ENCODE measurements at regions not wholly inside any gene's neighbourhood (a gene's known extent, or its start where the extent isn't known, plus 50 kb on each side); places are given as distances from the start of the nearest gene placed in this dataset.
"Not testable (repeated sequence)": the region's sequence is repeated elsewhere in the genome, so short reads cannot be mapped to it uniquely, and the experiment has no call there.

GRCh38 chr5:56311306-56311905 is 78.3 kb upstream of the ANKRD55 start:
- in situ Hi-C loops (cut with MboI; ENCODE audit: low sequenced_read_pairs), result no loop called here

GRCh38 chr5:56310711-56311204 is 77.6 kb upstream of the ANKRD55 start:
- in situ Hi-C loops (cut with MboI; ENCODE audit: low sequenced_read_pairs), result no loop called here

DNA sequence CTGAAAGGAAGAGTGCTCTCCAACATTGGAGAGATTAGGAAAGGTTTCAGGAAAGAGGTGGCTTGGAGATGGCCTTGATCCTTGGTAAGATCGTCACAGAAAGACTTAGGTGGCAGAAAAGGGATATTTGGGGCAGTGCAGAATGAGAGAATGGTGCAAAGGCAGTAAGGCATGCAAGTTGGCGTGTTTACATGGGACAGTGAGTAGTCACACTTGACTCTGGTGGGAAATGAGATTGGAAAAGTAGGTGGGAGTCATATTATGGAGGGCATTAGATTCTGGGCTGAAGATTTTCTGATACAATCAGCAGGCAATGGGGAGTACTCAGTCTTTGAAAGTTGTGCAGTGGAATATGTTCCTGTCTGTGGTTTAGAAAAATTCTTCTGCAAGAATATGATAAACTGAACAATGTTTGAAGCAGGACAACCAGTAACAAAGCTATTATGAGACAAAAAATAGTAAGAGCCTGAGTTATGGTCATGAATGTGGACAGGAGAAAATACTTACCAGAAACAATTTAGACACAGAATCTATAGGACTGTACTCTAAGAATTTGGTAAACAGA is 76.2 kb upstream of the ANKRD55 start:
- in situ Hi-C loops (cut with MboI; ENCODE audit: low sequenced_read_pairs), result no loop called here

- in situ Hi-C loops (cut with MboI; ENCODE audit: low sequenced_read_pairs), result no loop called here
These were observed 74.7 kb upstream of the ANKRD55 start for GRCh38 chr5:56307714-56308333.

DNA sequence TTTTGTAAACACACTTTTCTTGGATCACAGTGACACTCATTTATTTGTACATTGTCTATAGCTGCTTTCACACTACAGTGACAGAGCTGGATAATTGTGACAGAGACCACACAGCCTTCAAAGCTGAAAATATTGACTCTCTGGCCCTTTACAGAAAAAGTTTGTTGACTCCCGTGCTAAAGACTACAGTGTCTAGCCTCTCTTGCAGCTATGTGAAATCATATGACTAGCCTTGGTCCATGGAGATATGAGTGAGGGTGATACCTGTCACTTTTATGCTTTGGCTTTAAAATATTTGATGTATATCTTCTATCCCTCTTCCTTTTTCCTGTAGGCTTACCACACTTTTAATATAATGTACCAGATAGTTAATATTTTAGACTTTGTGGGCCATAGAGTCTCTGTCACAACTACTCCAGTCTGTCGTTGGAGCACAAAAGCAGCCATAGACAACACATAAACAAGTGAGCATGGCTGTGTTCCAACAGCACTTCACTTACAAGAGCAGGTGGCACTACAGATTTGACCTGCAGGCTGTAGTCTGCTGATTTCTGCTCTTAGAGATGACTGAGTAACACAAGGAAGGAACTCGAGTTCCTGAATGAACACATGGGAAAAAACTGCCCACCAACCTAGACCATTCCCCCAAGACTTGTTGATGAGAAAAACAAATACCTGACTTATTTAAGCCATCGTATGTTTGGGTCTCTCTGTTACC is 73.5 kb upstream of the ANKRD55 start:
- in situ Hi-C loops (cut with MboI; ENCODE audit: low sequenced_read_pairs), result no loop called here

DNA sequence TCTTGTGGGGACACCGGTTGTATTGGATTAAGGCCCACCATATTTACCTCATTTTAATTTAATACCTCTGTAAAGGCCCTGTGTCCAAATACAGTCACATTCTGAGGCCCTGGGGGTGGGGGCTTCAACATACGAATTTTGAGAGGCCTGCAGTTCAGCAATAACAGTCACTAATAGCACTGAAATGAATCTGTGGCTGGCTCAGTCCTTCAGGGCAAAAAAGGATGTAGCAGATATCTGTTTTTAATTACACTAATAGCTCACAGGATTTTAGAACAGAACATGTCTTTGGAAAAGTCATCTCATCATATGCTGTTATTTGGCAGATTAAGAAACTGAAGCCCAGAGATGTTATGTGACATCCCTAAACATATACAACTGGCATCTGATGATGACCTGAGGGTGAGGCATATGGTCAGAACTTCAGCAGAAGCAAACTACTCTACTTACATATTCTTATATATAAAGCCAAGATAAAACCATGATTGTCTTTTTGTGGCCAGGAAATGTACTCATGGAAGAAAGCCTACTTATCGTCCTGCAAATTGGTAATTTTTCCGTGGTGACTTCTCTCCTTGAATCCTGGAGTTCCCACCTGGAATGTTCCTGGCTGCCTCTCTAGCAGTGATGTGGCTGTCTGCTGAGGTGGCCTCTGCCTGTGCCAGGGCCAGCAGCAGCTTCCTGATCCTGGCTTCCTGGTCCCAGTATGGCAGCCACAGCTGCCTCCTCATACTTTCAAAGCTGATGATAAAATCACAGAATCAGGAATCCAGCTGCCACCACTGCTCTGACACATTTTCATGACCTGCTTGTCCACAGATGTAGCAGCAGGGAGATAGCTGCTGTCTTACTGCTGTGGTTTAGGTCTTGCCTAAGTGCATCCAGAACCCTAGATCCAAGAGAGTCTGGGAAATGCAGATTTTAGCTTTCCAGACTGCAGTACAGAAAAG is 72.1 kb upstream of the ANKRD55 start:
- in situ Hi-C loops (cut with MboI; ENCODE audit: low sequenced_read_pairs), result no loop called here

DNA sequence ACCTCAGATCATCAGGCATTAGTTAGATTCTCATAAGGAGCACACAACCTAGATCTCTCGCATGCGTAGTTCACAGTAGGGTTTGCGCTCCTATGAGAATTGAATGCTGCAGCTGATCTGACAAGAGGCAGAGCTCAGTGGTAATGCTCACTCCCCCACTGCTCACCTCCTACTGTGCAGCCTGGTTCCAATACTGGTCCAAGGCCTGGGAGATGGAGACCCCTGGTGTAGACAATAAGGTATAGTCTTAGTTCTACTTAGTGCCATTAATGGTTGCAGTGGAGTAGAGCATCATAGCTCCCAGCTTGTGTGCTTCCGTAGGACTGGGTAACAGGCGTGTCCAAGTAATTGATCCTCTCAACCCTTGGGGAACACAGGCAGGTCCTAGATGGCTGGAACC is 70.4 kb upstream of the ANKRD55 start:
- in situ Hi-C loops (cut with MboI; ENCODE audit: low sequenced_read_pairs), result no loop called here

DNA sequence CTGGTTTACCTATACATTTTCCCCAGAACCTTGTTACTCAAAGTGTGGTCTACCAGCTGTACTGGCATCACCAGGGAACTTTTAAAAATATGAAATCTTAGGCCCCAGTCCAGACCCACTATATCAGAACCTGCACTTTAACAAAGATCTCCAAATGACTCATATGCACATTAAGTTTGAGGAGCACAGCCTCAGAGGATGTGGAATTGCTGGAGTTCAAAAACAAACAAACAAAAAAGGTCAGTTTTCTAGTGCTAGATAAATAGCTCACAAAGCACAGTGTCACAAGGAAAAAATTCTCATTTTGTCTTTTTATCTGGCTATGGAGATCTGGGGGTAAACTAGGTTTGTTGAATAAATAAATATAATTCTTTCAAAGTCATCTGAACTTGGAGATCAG is 68.9 kb upstream of the ANKRD55 start:
- in situ Hi-C loops (cut with MboI; ENCODE audit: low sequenced_read_pairs), result no loop called here

DNA sequence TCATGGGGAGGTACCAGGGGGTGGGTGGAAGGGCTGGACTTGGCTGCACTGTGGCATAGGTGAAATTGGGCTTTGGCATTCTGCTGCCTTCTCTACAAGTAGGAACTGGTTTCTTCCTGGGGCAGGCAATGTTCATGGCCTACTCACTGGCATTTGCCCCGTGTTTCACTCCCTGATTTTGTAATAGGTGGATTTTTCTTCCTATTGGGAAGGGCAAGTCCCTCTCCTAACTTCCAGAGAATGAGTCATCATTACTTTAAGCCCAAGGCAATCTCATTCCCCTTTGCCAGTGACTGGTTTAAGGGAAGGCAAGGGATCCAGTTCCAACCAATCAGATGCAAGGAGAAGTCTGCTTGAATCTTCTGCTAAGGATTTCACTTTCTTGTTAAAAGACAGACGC is 67.9 kb upstream of the ANKRD55 start:
- in situ Hi-C loops (cut with MboI; ENCODE audit: low sequenced_read_pairs), result no loop called here

DNA sequence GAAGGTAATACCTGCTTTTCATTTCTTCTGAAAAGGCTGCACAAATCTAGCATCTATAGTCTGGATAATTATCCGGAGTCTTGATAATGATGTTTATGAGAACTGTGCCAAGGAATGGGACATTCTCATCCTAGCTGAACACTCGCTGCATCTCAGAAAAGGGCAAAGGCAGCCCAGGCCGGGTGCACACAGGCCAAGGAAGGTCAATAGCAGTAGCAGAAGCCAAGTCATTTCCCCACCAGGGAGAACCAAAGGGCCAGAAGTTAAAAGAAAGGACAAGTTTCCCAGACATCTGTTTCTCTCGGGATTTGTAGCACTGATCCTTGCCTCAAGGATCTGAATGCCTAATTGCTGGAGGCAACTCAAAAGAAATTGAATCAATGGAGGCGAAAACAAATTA is 66.1 kb upstream of the ANKRD55 start:
- in situ Hi-C loops (cut with MboI; ENCODE audit: low sequenced_read_pairs), result no loop called here

DNA sequence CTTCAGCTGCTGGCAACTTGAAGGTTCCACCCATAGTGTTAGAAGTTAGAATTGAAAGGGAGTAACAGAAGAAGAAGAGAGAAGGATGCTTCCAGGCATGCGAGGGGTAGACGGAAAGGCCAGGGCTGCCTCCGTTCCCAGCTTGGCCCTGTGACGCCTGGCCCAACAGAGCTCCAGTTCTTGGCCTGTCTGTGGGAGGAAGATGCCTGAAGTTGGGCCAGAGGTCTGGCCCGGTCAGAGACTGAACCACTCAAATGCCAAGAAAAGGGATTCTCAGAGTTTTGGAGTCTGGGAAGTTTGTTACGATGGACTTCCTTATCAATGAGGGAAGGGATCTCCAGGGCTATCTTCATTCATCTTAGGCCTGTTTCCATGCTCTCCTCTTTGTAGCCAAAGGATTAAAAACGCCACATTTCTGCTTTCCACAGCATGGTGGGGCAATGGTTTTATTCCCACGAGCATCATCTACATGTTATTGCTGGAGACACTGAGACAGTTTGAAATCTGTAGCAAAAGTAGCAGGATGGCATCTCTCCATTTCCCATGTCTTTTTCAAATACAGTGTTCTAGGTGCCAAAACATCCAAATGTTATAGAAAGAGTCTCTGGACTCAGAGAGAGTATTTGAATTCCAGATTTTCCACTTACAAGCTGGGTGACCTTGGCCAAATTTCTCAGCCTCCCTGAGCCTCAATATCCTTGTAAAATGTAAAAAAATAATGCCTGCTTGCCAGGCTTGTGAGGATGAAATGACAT is 65.4 kb upstream of the ANKRD55 start:
- in situ Hi-C loops (cut with MboI; ENCODE audit: low sequenced_read_pairs), result no loop called here

GRCh38 chr5:56297851-56298250 is 64.7 kb upstream of the ANKRD55 start:
- in situ Hi-C loops (cut with MboI; ENCODE audit: low sequenced_read_pairs), result no loop called here

GRCh38 chr5:56295311-56295710 is 62.2 kb upstream of the ANKRD55 start:
- in situ Hi-C loops (cut with MboI; ENCODE audit: low sequenced_read_pairs), result not testable (repeated sequence)

- in situ Hi-C loops (cut with MboI; ENCODE audit: low sequenced_read_pairs), result no loop called here
These were observed 61.2 kb upstream of the ANKRD55 start for GRCh38 chr5:56294354-56294753.

- in situ Hi-C loops (cut with MboI; ENCODE audit: low sequenced_read_pairs), result not testable (repeated sequence)
These were observed 59.7 kb upstream of the ANKRD55 start for GRCh38 chr5:56292874-56293273.

DNA sequence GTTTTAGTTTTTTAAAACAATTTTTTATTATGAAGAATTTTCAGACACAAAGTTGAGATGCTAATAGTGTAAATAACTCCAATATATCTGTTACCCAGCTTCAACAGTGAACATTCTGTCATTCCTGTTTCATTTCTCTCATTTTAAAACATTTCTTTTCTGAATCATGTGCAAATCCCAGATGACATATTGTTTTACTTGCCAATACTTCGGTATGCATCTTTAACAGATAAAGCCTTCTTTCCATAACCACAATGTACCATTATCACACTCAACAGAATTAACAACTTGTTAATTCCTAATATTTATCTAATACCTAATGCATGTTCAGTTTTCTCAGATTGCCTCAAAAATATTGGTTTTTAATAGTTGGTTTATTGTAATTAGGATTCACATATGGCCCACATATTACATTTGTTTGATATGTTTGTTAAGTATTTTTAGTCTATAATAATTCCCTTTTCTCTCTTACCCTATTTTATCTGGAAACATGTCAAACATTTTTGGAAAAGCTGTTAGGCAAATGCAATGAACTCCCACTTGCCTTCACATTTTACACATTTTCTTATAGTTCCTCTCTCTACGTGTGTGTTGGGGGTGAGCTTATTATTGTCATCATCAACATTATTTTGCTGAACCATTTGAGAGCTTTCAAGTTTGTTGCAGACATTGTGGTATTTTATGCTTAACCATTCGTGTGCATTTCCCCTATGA is 58.7 kb upstream of the ANKRD55 start:
- in situ Hi-C loops (cut with MboI; ENCODE audit: low sequenced_read_pairs), result no loop called here

DNA sequence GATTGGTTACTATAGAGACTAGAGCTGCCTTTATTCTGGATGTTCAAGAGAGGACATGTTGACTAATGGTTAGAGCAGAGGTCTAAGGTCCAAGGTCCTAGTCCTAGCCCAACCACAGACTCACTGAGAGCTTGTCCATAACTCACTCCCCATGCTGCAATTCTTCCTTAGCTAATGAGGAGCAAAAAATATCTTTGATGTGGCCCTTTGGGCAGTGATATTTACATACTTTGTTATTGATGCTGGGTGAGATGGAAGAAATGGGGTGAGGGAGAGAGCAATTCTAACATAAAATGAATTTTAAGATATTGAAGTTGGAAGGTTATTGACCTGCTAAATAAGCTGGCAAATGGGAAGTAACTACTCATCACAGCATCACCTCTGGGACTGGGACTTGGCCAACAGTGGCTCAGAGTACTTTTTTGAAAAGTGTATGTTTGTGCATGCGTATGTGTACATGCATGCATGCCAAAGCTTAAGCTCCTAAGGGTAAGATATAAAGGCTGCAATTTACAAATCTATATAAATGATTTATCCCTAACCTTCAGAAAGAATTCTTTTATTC is 58.0 kb upstream of the ANKRD55 start:
- in situ Hi-C loops (cut with MboI; ENCODE audit: low sequenced_read_pairs), result no loop called here

- in situ Hi-C loops (cut with MboI; ENCODE audit: low sequenced_read_pairs), result no loop called here
These were observed 57.4 kb upstream of the ANKRD55 start for GRCh38 chr5:56290378-56291078.

All from HL-60/S4 treated with phorbol 12-myristate 13-acetate at 8.2 ng/mL for 4 days and 3 days (cell line).